Epidermal melanocyte (primary cell): ENCODE measurements at regions not wholly inside any gene's neighbourhood (a gene's known extent, or its start where the extent isn't known, plus 50 kb on each side); places are given as distances from the start of the nearest gene placed in this dataset.

Experiments
- DNase-seq: peaks from one replicate; pipeline ENCODE4 v3.0.0; 2011; ENCODE audit warnings: low spot score; ENCODE audit not compliant: insufficient read length

- no peak for DNase-seq
Observed at GRCh38 chr16:85290626-85291301, 178.5 kb upstream of the CIBAR2 start.

GRCh38 chr16:85291302-85292148 is 179.3 kb upstream of the CIBAR2 start:
- DNase-seq = no peak

DNA sequence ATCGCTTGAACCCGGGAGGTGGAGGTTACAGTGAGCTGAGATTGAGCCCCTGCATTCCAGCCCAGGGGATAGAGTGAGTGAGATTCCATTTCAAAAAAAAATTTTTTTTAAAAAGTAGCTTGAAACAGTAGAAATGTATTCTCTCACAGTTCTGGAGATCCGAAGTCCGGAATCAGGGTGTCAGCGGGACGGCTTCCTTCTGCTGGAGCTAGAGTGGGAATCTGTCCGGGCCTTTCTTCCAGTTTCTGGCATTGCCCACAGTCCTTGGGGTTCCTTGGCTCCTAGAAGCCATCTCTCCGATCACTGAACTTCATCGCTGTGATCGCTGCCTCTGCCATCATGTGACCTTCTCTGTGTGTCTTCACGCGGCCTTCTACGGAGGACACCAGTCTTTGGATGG is 181.2 kb upstream of the CIBAR2 start:
- DNase-seq = no peak

- no peak for DNase-seq
Observed at GRCh38 chr16:85293904-85294642, 181.8 kb upstream of the CIBAR2 start.

DNA sequence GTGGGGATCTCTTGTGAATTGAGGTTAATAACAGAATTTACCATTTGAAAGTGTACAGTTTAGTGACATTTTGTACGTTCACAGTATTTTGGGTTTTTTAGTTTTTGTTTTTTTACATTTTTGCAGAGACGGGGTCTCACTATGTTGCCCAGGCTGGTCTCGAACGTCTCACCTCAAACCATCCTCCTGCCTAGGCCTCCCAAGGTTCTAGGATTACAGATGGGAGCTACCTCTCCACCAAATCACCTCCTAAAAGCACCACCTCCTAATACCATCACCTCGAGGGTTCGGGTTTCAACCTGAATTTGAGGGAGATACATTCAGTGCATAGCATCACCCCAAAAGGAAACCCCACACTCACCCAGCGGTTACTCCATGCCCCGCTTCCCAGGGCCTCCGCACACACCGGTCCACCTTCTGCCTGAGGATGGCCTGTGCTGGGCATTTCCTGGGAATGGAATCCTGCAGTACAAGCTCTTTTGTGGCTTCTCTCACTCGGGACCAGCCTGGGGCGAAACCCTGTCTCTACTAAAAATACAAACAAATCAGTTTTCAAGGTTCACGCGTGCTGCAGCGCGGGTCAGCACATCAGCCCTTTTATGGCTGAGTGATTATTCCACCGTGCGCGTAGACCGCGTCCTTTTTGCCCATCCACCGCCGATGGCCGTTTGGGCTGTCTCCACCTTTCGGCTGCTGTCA is 182.7 kb upstream of the CIBAR2 start:
- no peak for DNase-seq

GRCh38 chr16:85296859-85297660 is 184.8 kb upstream of the CIBAR2 start:
- no peak for DNase-seq

- DNase-seq = no peak
Observed at GRCh38 chr16:85297881-85298280, 185.6 kb upstream of the CIBAR2 start.

DNA sequence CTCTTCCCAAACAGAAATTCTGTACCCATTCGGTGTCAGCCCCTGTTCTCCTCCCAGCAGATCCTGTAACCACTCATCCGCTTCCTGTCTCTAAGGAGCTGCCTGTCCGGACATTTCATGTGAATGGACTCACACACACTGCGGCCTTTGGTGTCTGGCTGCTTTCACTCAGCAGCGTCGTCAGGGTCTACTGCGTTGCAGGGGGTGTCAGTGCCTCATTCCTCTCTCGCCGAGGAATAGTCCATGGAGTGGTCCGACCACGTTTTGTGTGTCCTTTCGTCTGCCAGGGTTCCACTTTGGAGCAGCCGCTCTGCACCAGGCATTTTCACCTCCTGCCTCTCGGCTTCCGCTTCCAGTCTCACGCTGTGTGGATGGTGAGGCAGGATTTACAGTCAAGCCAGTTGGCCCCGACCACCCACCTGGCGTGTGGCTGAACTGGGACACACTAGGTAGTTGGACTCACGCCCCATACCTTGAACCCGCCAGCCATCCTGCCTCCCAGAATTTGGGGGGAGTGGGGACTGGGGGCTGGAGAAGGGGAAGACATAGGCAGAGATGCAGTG is 188.2 kb upstream of the CIBAR2 start:
- DNase-seq = no peak

GRCh38 chr16:85301231-85301630 is 189.0 kb upstream of the CIBAR2 start:
- DNase-seq = no peak

DNA sequence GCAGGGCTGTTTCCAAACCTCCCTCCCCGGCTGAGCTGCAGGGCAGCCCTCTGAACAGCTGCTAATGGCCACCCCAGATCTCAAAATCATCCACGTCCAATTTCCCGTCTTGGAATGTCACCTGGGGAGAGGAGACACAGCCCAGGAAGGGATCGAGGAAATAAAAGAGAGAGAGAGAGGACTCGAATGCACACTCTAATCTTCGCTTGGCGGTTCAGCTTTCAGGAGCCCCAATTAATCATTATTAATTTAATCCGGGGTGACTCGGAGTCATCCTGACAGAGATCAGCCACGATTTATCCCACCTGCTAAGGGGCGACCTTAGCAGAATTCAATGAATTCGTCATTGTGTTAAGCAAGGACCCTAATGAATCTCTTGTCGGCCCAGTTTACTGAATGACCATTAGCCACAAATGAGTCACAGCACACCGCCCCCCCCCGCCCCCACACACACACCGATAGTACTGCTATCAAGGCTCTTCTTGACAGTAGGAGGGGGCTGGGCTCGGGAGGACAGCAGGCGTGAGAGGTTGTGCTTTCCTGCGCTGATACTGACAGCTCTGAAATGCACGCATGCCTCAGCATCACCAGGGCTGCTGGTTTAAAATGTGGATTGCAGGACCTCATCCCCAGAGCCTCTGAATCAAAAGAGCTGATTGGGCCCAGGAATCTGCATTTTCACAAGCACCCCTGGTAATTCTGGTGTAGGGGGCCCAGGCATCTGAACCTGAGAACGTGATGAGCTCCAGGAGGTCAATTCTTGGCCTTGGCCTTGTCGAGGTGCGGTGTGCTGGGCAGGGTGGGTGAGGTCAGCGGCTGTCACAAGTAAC is 190.0 kb upstream of the CIBAR2 start:
- DNase-seq = no peak

GRCh38 chr16:85302848-85303353 is 190.6 kb upstream of the CIBAR2 start:
- DNase-seq = no peak

GRCh38 chr16:85303354-85303883 is 191.1 kb upstream of the CIBAR2 start:
- peak; percentile 46 for DNase-seq

DNA sequence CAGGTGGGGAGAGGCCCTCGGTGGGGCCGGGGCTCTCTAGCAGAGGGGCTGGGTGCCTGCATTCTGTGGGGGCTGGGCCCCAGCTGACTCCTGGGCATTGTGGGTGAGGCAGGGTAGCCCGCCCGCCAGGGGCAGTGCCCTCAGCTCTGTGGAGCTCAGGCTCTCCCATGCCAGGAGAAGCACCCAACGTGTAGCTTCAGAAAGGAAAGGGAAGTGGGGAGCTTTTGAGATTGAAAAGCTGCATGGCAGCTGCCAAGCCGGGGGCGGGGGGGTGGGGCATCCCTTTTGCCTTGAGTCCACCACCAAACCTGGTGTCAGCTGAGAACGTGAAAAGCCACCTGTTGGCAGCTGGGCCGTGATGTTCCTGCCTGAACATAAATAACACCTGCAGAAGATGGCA is 192.1 kb upstream of the CIBAR2 start:
- DNase-seq = no peak

DNA sequence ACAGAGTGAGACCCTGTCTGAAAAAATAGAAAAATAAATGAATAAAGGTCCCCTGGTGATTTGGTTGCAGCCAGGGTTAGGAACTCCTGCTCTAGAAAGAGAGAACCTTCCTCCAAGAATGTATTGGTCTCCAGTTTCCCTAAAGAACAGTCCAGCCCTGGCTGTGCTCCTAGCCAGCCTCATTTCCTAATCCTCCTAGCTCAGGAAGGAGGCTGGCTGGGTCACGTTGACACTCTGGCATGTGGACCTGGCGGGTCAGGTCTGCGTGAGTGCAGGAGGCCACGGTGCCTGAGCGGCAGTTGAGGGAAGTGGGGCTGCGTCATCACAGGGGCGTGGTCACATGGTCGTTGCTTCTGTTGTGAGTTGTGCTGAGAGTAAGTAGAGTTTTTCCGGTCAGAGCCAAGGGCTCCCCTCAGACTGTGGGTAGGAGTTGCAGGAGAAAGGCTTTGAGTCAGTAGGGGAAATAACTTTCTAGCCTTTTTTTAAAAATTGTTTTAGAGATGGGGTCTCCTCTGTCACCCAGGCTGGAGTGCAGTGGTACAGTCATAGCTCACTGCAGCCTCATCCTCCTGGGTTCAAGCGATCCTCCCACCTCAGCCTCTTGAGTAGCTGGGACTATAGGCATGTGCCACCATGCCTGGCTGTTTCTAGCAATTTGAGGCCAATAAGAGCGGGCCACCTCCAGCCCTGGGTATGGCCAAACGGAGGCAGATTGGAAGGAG is 194.0 kb upstream of the CIBAR2 start:
- DNase-seq = no peak

- DNase-seq = no peak
Observed at GRCh38 chr16:85306793-85307551, 194.7 kb upstream of the CIBAR2 start.

- no peak for DNase-seq
Observed at GRCh38 chr16:85307552-85308364, 195.5 kb upstream of the CIBAR2 start.
